Stimulated activated CD4-positive, alpha-beta T cell treated with anti-CD3 and anti-CD28 coated beads, TNF-alpha, amount 100 ng/mL, for 4 hours (primary cell): ENCODE measurements at regions not wholly inside any gene's neighbourhood (a gene's known extent, or its start where the extent isn't known, plus 50 kb on each side); places are given as distances from the start of the nearest gene placed in this dataset.

Experiments
- DNase-seq, 3 experiments: peaks; one replicate each; pipeline ENCODE4 v3.0.0-alpha.2; 2020; ENCODE audit warnings: low read depth in 3 of 3

DNA sequence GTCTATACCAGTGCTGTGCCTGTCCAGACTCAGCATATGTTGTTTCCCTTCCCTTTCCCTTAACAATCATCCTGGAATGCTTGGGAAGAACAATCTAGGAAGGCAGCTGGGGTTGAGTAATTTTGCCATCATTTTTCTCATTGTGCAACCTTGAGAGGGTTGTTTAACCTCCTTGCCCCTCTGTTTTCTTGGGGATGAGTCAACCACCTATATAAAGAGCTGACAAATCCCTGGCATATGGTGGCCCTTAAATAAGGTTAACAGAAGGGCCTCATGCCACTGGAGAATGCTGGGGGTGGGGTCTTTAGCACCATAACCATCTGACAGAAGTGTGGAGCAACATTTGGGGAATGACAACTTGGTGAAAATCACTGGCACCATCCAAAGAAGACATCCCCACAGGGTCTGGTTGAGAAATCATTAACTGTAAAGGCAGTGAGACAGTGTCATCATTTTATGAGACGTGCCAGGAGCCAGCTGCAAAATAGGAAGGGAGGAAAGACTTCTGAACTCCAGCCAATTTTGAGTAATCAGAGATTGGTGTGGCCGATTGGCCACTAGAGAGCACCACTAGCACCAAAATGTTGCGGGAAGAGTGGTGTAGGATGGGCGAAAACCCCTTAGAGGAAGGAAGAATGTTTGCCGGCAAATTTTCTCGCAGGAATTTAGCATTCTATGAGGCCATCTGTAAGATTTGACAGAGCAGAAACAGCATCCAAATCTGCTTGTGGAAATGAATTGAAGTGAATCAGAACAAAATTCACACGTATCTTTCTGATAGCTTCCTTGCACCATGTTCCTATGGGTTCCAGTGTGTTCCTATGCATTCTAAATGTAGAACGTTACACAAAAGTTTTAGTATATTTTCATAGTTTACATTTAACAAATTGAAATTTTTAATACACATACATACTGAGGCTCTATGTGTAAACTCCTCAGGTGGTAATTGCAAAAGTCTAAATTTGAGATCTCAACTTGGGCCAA, 113.8 kb downstream of the MSX2 start:
- no peak for DNase-seq

DNA sequence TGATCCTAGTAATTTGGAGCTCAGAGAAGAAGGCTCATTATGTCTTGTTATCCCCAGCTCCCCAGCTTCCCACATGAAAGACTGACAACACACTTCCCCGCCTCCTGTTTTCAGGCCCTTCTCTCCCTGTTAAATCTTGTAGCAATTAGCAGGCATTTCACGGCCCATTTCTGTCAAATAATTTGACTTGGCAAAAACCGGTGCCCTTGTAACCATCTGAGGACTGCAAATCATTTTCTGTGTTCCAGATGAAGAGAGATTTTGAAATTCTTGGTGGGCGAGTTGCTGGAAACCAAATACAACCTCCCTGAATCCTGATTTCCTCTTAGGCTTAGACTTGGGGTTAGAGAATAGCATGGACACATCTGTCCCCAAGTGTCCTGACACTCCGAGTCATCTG, 109.7 kb downstream of the MSX2 start:
- DNase-seq = no peak

DNA sequence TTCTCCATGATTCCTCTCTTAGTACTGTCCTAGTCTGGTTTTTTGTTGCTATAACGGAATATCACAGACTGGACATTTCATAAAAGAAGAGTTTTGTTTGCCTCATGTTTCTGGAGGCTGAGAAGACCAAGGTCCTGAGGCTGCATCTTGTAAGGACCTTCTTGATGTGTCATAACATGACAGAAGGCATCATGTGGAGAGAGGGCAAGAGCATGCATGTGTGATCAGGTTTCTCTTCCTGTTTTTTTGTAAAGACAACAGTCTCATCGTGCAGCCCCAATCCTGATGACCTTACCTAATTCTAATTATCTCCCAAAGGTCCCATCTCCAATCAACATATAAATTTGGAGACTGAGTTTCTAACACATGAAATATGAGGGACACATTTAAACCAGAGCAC, 108.4 kb downstream of the MSX2 start:
- no peak for DNase-seq

DNA sequence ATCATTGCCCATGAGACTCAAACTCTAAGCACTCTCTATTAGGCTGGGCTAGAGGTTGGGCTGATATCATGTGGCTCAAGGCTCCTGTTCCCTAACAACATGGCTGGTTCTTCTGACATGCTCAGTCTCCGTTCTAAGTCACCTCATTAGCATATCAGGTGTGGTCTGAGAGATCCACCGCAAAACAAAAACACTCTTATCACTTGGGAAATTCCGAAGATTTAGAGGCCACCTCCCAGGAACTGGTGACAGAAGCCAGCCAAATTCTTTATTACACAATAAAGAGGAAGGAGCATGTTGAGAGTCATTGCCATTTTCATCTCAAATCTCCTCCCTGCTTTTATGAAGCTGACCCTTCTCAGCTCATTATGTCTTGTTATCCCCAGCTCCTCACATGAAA, 107.6 kb downstream of the MSX2 start:
- DNase-seq = no peak

DNA sequence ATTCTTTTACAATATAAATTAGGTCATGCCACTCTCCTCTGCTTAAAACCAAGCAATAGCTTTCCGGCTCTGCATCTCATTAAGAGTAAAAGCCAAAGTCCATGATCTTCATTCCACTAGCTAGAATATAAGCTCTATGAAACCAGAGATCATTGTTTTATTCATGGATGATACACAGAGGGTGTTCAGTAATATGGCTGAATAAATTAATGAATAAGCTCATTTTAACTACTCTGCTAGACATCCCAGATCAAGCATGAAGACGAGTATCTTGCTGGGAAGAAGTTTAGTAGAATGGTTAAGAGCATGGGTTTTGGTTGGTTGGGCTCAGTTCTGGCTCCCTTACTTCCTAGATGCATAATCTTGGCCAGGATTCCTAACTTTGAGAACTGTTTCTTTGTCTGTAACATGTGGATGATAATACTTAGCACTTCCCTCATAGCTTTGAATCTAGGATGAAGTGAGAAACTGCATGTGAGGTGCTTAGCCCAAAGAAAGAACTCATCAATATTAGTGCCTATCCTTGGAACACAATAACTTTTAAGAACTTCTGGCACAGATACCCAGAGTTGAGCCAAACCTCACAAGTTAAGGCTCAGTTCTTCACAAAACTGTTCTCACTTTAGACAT, 106.8 kb downstream of the MSX2 start:
- no peak for DNase-seq

DNA sequence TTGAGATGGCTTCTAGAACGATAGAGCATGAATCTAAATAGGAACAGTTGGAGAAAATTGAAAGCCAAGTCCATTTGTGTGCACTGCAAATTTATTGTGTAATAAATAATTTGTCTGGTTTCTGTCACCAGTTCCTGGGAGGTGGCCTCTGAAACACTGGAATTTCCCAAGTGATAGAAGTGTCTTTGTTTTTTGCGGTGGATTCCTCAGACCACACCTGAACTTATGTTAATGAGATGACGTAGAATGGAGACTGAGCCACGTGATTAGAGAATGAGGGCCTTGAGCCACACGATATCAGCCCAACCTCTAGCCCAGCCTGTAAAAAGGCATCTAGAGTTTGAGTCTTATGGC, 105.1 kb downstream of the MSX2 start:
- no peak for DNase-seq

DNA sequence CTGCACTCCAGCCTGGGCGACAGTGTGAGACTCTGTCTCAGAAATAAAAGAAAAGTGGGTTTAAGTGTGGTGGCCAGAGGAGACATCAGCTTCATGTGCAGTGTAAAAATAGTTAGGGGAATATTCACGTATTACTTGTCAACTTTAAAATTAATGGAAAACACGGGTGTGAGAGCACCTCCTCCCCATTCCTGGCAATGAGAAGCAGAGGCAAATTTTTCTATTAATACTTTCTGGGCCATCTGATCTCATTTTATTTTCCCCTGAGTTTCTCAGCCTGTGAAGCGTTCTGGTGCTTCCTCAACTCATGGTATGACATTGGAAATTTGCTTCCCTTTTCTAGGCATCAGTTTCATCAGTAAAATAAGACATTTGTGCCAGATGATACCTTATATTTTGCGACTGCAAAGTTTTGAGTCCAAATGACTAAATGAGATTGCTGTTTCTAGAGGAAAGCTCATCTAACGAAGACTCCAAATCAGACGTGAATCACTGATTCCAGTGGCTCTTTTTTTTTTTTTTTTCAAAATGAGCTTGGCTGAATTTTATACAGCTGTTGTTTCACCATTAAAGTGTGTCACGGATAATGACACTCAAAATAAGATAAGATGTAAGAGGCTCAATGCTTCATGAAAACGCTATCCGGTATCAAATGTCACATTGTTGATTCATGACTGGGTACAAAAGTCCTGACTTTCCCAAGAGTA, 104.6 kb downstream of the MSX2 start:
- DNase-seq = no peak

DNA sequence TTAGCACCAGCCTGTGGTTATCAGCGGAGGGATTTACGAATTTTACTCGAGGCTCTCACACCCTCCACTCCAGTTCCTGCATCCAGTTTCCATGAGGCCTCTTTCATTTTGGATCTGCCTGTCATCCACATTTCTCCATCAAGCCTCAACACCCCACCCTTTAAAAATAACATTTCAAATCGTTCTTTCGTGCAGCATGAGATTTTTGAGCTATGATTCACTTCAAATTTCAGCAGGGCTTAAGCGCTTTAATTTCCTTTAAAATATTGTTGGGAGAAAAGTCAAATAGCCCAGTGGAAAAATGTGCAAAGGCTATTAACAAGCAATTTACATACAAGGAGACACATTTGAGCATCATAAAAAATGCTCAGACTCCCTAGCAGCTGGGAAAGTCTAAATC, 103.2 kb downstream of the MSX2 start:
- DNase-seq = no peak

DNA sequence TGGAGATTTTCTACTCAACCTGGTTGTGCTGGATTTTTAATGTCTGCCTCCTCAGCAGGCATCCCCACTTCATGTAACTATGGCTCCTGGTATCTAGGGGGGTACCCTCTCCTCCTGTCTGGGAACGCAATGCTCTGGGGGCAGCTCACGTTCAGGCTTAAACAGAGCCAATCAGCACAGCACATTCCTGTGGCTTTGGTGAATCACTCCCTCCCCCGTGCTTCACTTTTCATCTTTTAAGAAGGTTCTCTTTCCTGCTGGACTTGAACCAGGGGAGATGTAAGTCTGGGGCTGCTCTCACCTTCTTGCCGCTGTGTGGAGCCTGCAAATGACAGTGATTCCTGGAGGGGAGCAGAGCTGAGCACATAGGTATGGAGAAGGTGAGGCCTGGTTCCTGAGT, 101.2 kb downstream of the MSX2 start:
- no peak for DNase-seq

DNA sequence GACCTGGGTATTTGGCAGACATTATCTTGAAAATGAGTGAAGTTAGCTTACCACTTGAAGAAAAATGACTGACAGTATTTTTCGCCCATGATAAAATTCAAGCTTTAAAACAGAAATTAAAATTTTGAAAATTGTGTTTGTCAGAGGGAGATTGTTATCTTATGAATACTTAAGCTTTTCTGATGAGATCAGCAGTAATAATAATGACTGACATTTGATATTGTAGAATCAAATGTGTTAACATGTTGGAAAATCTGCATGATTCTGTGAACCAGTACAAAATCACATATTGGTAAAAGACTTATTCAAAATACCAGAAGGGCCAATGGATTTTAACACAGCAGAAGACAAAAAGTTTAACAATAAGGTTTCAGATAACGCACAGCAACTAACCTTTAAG, 94.0 kb downstream of the MSX2 start:
- DNase-seq = no peak

DNA sequence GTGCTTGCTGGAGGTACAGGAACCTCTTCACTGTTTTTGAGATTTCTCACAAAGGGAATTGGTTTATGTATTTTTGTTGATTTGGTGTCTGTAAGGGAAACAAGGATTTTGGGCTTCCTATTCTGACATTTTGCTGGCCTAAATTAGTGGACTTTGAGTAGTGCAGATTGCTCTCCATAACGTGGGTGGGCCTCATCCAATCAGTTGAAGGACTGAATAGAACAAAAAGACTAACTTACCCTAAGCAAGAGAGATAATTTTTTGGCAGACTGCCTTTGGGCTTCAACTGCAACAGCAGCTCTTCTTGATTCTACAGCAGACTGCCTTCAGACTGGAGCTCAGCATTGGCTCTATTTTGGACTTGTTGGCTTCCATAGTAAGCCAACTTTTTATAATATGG, 93.2 kb downstream of the MSX2 start:
- DNase-seq = no peak

DNA sequence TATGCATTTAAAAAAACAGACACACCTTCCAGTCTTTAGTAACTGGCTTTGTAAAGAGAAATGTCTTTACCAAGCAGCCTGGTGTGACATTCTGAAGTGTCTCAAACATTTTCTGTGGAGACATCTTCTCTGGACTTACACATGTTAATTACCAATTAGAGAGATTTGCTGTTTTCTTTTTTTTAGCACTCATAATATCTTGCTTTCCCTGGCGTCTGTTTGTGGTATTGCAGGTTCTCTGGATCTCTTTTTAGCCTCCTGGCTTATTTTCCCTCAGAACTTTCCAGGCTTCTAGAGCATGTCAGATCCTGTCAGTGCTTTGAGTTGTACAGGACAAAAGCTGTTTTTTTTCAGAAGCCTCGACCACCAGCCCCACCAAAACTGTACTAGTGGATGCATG, 92.5 kb downstream of the MSX2 start:
- DNase-seq = no peak

DNA sequence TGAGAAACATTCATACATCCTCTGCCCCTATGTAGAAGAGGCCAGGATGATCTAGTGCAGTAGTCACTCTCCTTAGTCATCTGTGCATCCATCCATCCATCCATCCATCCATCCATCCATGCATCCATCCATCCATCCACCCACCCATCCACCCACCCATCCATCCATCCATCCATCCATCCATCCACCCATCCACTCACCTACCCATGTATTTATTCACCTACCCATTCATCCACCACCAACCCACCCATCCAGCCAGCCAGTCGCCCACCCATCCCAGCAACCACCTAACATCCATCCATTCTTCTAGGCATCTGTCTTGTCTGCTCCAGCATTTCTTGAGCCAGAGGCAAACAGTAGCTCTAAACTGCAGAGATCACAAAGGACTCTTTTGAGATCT, 87.1 kb downstream of the MSX2 start:
- no peak for DNase-seq

DNA sequence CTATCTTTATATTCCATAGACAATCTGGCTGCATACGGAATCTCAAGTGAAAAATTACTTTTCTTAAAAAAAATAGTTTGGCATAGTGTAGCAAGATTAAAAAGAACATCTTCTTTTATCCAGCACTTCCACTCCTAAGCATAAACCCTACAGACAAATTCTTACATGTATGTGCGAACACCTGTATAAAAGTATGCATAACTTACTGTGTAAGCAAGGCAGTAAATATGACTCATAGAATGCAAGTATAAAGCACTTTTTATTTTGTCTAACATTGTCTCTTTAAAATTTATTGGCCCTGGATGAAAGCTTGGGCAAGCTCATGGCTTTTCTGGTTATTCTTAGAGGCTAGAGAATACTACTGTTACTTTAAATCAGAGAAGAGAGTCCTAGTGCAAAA, 86.4 kb downstream of the MSX2 start:
- no peak for DNase-seq

DNA sequence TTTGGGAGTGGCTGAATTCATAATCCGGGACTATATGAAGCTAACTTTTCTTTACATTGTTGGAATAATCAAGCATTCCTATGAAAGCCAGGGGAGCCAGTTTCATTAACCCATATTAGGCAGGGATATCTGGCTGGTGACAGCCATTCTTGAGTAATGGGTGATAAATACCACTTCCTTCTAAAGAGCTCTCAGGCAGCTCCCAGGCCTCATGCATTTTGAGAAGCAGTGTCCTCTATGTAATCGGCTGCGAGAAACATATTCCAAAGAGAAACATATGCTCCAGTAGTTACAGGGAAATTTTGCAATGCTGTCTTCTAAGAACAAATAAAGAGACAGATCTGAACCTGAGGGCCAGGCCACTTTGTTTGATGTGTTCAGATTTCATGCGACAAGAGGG, 83.1 kb downstream of the MSX2 start:
- DNase-seq = no peak

DNA sequence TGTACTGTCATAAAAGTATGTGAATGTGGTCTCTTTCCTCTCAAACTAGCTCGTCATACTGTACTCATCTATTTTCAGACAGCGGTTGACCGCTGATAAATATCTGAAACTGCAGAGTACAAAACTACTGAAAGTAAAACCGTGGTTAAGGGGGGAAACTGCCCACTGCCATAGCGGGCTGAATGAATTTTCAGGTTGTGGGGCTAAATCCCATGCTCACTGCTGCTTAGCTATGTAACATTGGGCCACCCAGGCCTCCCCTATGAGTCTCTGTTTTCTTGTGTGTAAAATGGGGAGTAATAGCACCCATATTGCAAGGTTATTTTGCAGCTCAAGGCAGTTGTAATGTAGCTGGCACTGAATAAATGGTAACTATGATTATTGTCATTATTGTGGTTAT, 82.3 kb downstream of the MSX2 start:
- no peak for DNase-seq

DNA sequence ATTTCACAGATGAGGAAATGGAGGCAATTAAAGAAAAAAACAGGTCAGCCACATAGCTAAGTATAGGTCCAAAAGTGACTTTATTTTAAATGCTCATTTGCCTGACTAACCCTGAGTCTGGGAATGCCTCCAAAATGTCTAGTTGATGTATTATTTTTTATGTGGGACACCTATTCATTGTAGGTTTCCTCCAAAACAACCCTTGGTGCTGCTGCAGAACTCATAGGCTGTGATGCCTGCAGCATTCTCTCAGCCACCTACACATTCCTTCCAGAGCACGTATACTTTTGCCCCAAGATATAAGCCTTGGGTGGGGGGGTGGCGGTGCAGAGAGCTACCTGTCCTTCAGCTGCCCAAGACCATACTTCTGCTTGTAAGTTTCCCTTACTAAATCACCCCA, 77.4 kb downstream of the MSX2 start:
- no peak for DNase-seq

DNA sequence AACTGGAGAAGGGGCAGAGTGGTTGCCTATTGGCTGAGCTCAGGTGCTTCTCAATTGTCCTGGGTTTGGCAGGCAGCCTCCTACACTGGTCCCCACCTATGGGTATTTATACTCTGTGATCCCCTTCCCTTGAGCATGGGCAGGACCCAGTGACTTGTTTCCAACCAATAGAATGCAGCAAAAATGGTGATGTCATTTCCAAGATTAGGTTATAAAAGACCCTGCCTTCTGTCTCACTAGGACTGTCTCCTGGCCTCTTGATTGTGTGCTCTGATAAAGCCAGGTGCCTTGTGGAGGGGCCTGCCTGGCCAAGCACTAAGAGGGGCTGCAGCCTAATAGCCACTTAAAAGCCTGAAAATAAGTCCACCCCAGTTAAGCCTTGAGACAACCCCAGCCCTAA, 76.1 kb downstream of the MSX2 start:
- no peak for DNase-seq

DNA sequence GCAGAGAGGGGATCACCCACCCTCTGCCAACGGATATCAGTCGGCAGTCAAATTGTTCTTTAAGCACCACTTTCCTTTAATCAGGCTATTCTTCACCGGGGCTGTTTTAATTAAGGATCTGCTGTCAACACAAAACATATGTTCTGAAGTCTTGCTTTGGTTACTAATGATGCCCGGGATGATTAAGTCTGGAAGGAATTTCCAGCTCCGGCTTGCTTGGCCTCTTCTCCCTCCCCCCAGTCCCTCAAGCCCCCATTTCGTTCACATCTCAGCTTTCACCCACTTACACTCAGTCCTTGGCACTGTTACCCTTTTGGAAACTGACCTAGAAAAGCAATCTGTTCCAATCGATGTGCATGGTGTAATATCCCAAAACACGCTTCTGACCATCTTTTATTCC, 74.7 kb downstream of the MSX2 start:
- no peak for DNase-seq

DNA sequence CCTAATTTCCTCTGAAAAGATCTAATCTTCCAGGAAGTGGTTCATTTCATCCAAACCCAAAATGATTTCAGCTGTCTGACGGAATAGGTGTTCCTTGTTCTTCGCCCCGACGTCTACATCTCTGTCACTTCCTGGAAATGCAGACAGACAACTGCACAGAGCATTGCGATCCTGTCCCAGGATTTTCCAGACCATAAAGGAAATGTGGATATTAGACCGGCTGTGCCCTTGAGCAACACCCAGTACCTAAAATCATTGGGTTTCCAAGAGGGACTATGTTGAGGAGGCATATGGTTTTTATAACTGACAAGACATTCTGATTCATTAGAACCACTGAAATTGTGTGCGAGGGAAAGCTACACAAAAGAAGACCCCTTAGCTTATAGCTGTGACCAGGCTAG, 74.2 kb downstream of the MSX2 start:
- DNase-seq = no peak

DNA sequence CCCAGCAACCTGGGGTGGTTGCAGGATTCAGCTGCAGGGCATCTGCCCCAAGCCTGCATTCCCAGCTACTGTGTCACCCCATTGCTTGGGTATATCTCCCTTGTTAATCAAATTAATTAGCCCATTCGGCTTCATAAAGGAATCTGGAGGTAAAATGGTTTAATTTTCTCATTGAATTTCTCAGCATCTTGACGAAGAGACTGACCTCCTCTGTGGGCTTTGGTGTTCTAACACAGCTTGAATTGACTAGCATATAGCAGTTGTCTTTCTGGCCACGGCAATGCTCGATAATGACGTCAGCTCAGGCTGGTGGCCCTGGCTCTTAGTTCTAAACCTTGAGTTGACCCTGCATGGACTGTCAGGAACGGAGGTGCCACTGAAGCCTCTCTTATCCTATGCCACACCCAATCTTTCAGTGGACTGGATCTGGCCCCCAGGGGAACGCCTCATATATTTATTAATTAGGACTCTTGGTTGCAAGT, 72.4 kb downstream of the MSX2 start:
- DNase-seq = no peak

DNA sequence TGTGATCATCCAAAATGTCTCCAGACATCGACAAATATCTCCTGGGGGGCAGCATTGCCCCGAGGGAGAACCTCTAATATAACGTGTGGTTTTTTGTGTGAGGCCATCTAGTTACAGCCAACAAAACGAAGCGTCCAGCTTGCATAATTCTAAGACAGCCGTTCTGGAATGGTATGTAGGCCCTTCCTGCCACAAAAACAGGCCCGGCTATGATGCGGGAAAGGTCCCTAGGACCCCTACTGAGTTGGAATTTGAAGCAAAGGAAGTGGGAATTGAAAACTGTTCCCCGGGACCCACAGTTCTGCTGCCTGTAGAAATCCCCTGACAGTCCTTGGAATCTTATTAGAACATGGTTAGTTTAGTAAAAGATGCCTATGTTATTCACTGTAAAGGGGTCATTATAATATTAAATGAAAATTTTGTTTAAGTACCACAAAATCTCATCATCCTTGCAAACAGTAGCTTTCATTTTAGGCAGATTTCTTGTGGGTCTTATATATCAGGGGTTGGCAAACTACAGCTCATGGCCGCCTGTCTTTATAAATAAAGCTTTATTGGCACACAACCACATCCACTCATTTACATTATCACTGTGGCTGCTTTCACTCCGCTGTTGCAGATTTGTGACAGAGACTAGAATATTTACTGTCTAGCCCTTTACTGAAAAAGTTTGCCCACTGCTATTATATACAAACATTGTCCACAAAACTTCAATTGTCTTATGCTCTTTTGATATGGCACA, 70.7 kb downstream of the MSX2 start:
- no peak for DNase-seq
